H7 (cell line): ENCODE measurements at regions not wholly inside any gene's neighbourhood (a gene's known extent, or its start where the extent isn't known, plus 50 kb on each side); places are given as distances from the start of the nearest gene placed in this dataset.

Source experiments
- DNase-seq: peaks from one replicate; pipeline ENCODE4 v3.0.0; 2012
- H3K27me3 ChIP-seq: 2 replicates; pipeline ENCODE4 v1.6.0; 2011; ENCODE audit warnings: mild to moderate bottlenecking, low read length; ENCODE audit not compliant: control insufficient read depth, insufficient read depth
- H3K36me3 ChIP-seq: replicated peaks from 2 replicates; pipeline ENCODE4 v1.5.1; 2011; ENCODE audit warnings: low read length; ENCODE audit not compliant: control insufficient read depth, insufficient read depth
- H3K4me3 ChIP-seq: 2 replicates; pipeline ENCODE4 v1.5.1; 2011; ENCODE audit warnings: low read depth, mild to moderate bottlenecking, control low read depth, low read length, moderate library complexity; ENCODE audit not compliant: insufficient read depth

- no peak for DNase-seq
- H3K36me3 ChIP-seq = no peaks in the 10 kb centered on the region
- no peak overlapping the region for H3K4me3 ChIP-seq
- H3K27me3 ChIP-seq = no peaks in the 10 kb centered on the region
Measured at GRCh38 chr2:173649527-173650219, 295.0 kb downstream of the CDCA7 start.

DNA sequence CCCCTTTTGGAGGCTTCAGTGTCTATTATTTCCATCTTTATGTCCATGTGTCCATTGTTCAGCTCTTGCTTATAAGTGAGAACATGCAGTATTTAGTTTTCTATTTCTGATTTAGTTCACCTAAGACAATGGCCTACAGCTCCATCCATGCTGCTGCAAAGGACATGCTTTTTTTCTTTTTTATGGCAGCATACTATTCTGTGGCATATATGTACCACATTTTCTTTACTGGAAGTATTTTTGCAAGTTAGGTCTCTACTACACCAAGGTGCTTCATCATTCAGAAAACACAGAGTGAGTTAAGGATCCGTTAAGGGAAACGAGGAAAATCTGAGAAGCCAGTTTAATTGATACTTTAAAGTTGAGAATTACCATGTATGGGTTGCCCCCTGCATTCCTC is 297.2 kb downstream of the CDCA7 start:
- Histone ChIP-seq H3K4me3 (no peak overlapping the region), H3K27me3 (no peaks in the 10 kb centered on the region), H3K36me3 (no peaks in the 10 kb centered on the region)
- no peak for DNase-seq

- H3K4me3 ChIP-seq = no peak overlapping the region
- no peaks in the 10 kb centered on the region for H3K36me3 ChIP-seq
- no peaks in the 10 kb centered on the region for H3K27me3 ChIP-seq
- no peak for DNase-seq
Measured at GRCh38 chr2:173652311-173652710, 297.6 kb downstream of the CDCA7 start.

GRCh38 chr2:173652767-173653431 is 298.2 kb downstream of the CDCA7 start:
- H3K4me3 ChIP-seq = no peak overlapping the region
- no peaks in the 10 kb centered on the region for H3K36me3 ChIP-seq
- DNase-seq = no peak

GRCh38 chr2:173653432-173653805 is 298.7 kb downstream of the CDCA7 start:
- Histone ChIP-seq H3K36me3 (no peaks in the 10 kb centered on the region), H3K27me3 (no peaks in the 10 kb centered on the region), H3K4me3 (no peak overlapping the region)
- no peak for DNase-seq

More at GRCh38 chr2:173652767-173653431, 298.2 kb downstream of the CDCA7 start:
- H3K27me3 ChIP-seq = no peaks in the 10 kb centered on the region

DNA sequence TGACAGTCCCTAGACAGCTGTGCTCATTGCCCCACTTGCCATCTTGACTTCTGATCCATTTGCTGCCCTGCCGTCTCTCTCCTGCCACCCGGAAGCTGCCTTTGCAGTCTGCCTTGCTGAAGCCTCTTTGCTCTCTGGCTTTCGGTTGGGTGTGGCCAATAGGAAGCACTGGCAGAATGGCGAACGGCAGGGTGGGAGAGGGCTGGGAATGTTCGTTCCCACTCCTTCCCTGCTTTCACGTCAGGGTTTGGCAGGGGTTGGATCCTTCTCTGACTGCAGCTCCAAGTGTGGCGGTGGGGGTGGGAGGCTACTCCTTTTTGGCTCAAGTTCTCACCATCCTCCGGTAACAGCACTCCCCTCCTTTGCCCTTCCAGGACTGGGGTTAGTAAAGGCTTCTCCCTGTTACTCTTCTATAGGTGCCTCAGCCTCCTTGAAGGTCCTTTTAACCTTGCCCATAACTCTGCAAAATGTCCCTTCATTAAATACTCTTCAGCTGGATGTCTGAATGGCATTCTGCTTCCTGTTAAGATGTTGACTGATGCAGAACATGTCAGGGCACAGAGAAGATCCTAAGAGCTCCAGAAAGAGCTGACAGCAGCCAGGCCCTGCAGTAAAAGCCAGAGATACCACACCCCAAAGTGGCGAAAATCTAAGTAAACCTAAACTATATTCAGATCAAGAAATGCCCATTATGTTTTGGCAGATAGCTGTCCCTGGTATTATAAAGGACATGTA is 299.7 kb downstream of the CDCA7 start:
- no peaks in the 10 kb centered on the region for H3K36me3 ChIP-seq
- DNase-seq = no peak
- no peaks in the 10 kb centered on the region for H3K27me3 ChIP-seq
- H3K4me3 ChIP-seq = no peak overlapping the region

- Histone ChIP-seq H3K36me3 (no peaks in the 10 kb centered on the region), H3K4me3 (no peak overlapping the region), H3K27me3 (no peaks in the 10 kb centered on the region)
- DNase-seq = no peak
Measured at GRCh38 chr2:173654896-173655265, 300.2 kb downstream of the CDCA7 start.

GRCh38 chr2:173656086-173656485 is 301.4 kb downstream of the CDCA7 start:
- Histone ChIP-seq H3K27me3 (no peaks in the 10 kb centered on the region), H3K36me3 (no peaks in the 10 kb centered on the region), H3K4me3 (no peak overlapping the region)
- DNase-seq = no peak

DNA sequence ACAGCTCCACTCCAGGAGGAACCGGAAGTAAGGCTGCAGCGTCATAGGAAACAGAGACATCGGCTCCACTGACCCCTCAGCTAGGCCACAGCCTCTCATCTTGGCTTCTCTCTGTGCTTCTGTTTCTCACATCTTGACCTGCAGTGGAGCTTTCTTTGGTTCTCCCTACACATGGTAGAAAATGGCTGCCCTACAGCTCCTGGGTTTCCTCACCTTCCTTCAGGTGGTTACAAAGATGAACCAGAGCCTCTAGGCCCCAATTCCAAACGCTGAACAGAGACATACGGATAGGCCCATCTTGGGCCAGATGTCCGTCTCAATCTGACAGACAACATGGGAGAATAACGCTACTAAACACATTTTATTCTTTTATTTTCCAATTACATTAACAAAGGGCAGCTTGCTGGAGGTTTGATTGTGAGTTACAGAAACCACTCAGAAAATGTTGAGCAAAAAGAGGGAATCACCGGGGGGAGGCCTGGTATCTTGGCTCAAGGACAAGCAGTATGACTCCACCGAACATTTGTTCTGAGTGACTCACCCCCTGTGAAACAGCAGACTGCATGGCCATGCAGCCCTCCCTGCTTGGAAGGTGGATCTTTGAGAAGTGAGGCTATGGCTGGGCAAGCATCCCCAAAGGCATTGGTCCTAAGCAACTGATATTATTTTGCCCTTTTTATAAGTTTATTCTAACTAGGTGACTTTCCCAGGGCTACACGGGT is 303.5 kb downstream of the CDCA7 start:
- Histone ChIP-seq H3K36me3 (no peaks in the 10 kb centered on the region), H3K27me3 (no peaks in the 10 kb centered on the region), H3K4me3 (no peak overlapping the region)
- DNase-seq = no peak

DNA sequence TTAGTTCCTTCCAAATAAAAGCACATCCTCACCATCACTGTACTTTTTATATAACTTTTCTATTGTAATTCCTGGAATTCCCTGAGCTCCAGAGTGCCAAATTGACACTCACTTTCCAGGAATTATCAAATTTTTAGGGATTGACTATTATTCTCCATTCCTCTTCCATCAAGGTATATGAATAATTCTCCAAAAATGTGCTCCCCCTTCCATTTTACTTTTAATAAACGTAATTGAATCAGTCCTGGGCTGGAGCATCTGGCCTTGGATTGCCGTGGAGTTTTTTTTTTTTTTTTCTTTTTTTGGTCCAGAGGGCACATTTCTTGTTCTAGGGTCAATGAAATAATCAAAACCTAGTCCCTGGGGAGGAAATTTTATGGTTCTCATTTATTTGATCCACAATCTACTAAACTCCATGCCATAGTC is 304.3 kb downstream of the CDCA7 start:
- no peak for DNase-seq
- no peaks in the 10 kb centered on the region for H3K36me3 ChIP-seq
- H3K27me3 ChIP-seq = no peaks in the 10 kb centered on the region
- H3K4me3 ChIP-seq = no peak overlapping the region

DNA sequence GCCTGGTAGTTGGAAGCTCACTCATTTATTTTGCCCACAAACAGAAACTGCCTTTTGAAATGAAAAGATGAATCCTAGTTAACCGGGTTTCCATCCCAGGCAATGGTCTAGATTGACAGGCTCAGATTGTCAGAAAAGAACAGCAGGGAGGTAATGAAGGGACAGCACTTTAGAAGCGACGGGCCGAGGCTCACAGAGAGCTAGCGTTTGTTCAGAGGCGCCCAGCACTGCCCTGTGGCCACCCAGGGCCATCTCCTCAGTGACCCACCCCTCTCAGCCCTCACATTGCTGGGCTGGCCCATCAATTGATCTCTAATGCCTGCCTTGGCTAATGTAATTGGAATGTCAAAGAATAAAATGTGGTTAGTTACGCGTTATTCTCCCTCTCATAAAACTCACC is 304.8 kb downstream of the CDCA7 start:
- H3K27me3 ChIP-seq = no peaks in the 10 kb centered on the region
- no peak for DNase-seq

DNA sequence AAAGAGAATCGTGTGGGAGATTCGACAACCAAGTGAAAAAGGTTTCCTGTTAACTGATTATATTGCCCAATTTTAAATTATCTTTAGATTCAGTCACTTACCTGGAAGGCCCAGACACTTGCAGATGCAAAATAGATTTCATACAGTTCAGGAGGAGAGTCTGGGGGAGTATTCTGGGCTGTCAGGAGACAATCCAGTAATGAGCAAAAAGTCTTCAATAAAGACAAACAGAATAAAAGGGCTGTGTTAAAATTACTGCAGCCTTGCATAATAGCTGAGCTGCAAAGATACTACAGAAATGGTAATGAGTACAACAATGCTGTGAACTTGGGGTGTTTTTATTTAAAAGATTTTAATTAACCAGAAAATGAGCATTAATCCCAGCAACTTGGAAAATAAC is 303.6 kb downstream of the SP3 start:
- no peak for DNase-seq
- Histone ChIP-seq H3K36me3 (no peaks in the 10 kb centered on the region), H3K4me3 (no peak overlapping the region), H3K27me3 (no peaks in the 10 kb centered on the region)

More for the DNA sequence above, 304.8 kb downstream of the CDCA7 start:
- Histone ChIP-seq H3K4me3 (no peak overlapping the region), H3K36me3 (no peaks in the 10 kb centered on the region)

DNA sequence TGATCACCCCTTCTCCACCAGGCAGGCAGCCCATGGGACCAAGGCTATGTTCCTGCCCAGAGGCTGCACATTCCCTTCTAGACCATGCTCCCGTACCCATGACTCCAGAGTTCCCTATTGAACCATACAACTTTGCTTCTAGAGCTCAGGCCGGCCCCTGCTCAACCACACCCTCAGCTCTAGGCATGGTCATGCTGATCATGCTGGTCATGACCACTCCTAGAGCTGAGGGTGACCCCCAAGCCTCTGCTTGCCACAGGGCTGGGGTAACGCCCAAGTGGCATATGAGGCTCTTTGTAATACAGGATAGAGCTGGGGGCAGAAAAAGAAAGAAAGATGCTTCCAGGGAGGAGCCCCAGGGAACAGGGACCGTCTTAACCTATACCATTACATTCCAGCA is 301.8 kb downstream of the SP3 start:
- no peak overlapping the region for H3K4me3 ChIP-seq
- no peak for DNase-seq
- H3K36me3 ChIP-seq = no peaks in the 10 kb centered on the region
- H3K27me3 ChIP-seq = no peaks in the 10 kb centered on the region

DNA sequence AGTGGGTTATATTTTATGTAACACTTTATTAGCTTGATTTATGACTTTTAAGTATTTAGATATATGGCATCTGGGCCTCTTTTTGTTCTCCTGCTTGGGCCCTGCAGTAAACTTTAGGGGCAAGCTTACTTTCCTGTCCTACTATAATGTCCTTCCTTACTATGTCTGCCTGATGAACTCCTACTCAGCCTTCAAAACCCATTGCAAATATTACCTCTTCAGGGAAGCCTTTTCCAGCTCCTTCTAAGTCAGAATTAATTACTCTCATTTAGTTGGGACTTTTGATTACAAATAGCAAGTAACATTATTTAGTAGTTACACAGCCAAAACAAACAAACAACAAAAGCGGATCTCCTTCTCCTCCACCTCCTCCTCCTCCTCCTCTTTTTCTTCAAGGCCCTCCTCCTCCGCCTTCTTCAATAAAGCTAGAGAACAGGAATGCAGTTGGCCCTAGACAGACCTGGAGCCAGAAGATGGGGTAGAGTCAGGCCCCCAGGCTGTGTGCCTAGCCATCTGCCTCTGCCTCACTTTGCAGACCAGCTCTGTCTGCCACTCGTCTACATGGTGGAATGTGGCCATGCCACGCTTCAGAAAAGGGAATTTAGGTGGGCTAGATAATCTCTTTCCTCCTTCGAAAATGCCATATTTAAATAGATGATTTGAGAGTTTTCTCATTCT is 301.2 kb downstream of the SP3 start:
- no peak overlapping the region for H3K4me3 ChIP-seq
- no peak for DNase-seq

More for the DNA sequence above, 301.2 kb downstream of the SP3 start:
- H3K36me3 ChIP-seq = no peaks in the 10 kb centered on the region
- no peaks in the 10 kb centered on the region for H3K27me3 ChIP-seq
